Stimulated activated CD4-positive, alpha-beta T cell treated with anti-CD3 and anti-CD28 coated beads, TNF-alpha, amount 100 ng/mL, for 4 hours (primary cell): ENCODE measurements at regions not wholly inside any gene's neighbourhood (a gene's known extent, or its start where the extent isn't known, plus 50 kb on each side); places are given as distances from the start of the nearest gene placed in this dataset.
"Not testable (repeated sequence)": the region's sequence is repeated elsewhere in the genome, so short reads cannot be mapped to it uniquely, and the experiment has no call there.

Experiments
- DNase-seq, 3 experiments: peaks; one replicate each; pipeline ENCODE4 v3.0.0-alpha.2; 2020; ENCODE audit warnings: low read depth in 3 of 3

DNA sequence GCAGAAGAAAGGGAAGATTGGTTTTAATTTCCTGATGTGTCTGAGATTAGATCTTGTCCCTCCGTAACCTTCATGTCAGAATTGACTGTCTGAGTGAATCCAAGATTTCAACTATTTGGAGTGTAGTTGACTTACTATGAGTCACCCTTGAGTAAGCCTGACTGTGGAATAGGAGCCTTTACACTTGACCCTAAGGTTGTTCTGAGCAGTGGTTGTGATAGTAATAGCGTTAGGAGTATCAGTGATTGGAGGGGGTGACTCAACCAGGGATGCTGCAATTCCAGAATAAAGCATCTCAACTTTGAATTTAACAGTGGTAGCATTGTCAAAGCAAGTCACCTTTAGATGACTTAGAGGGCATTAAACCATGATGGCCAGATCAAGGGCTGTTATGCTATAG lies 979.5 kb upstream of the FAM98A start:
- no peak for DNase-seq

DNA sequence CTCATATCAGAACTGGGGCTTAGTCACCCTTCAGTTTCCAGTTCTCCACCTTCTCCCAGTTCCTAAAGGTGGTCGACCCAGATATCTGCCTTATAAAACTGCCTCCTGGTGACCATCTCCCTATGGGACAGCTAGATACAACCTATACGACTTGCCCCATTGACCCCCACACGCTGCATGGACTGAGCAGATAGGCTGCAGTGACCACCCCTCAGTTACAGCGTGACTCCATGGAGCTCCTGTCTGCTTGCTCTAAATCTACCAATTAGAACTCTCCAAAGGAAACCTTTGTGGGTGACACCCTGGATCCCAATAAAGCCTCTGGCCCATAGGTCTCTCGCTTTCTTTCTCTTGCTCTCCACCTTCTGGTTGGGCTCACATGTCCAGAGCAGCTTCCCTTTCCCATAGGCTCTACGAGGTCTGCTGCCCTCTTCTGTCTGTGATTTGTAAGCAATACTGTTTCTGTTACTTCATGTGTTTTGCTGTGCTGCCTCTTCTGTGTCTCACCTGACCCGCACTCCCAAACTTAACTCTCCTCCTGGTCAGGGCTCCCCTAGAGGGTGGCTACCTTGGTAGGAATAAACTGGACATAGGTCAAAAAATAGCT lies 971.3 kb upstream of the FAM98A start:
- no peak for DNase-seq

DNA sequence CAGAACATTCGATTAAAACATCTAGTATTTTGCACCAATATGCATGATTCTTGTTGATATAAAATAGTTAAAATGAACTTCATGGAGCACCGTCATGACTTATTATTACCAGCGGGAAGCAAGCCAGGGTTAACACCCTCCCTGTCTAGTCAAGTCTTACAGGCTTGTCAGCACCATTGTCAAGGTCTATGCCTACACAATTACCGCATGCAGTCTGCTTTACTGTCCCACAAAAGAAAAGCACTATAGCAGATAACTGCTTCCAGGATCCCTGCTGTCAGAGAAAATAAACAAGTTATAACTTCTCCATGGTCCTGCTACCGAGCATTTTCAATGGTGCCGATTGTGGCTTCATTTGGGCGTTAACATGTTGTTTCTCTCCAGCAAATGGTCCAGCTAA lies 968.0 kb upstream of the FAM98A start:
- no peak for DNase-seq

DNA sequence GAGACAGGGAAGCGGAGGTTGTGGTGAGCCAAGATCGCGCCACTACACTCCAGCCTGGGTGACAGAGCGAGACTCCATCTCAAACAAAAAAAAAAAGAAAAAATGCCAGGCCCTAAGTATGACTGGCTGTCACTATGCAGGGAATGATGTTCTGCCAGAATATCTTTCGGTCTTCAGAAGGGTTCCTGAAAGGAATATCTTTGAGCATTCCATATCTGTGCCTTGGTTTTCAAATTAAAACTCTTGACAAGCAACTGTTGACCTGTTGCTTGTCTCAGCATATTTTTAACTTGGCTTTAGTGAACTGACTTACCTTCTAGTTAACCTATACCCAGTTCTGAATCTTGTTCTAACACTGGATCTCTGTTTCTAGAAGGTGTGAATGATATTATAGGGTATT lies 953.2 kb upstream of the FAM98A start:
- DNase-seq, result no peak

DNA sequence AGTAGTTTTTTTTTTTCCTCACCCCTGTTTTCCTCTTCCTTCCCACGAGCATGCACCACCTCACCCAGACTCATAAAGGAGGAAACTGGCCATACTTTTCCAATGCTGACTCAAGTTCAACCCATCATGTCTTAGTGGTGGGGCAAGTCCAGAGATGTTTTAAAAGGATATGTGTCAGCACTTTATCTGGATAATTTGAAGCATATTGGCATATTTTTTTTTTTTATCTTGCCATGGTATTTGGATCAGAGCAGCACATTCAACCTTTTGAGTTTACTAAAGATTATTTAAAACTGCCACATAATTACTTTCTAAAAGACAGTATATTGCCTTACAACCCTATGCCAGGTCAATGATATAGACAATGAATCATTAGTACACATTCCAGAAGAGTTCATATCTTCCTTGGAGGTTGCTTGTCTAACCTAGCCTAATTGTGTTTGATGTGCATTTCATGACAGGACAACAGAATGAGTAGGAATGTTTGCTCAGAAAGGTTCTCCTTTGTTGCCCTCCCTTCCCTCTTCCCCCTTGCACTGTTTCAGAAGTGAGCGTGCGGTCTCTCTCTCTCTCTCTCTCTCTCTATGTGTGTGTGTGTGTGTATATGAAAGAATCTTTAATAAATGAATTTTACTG lies 950.7 kb upstream of the FAM98A start:
- no peak for DNase-seq

DNA sequence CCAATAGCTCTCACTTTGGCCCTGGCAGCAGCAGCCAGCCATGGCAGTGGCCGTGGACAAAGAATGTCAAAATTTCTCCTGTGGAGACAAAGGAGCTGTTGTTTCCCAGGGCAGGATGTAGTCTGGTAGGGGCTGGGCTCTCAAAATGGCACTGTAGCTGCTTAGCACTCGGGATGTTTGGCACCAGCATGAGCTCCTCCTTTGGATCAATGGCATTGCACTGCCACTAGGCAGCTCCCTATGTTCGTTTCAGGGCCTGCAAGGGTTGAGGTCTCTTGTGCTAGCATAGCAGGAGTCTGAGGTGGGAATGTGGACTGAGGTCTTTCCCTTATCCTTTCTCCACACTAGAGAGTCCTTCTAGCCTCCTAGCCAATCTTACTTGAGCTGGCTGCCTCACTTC lies 948.8 kb upstream of the FAM98A start:
- DNase-seq, result no peak

DNA sequence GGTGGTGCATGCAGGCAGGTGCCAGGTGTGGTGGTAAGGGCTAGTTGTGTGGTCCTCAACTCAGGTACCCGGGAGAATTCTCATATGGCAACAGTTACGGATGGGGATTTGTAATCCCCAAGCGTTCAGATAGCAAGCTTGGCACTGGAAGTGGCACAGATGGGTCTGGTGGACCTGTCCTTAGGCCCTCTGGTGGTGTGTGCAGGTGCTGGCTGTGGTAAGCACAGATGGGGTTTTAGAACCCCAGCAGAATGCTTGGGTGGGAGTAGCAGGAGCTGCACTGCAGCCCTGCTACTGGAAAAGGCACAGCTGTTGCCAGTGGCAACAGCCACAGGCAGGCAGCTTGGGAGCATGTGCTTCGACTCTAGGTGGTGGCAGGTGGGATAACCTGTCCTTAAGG lies 948.2 kb upstream of the FAM98A start:
- DNase-seq, result no peak

DNA sequence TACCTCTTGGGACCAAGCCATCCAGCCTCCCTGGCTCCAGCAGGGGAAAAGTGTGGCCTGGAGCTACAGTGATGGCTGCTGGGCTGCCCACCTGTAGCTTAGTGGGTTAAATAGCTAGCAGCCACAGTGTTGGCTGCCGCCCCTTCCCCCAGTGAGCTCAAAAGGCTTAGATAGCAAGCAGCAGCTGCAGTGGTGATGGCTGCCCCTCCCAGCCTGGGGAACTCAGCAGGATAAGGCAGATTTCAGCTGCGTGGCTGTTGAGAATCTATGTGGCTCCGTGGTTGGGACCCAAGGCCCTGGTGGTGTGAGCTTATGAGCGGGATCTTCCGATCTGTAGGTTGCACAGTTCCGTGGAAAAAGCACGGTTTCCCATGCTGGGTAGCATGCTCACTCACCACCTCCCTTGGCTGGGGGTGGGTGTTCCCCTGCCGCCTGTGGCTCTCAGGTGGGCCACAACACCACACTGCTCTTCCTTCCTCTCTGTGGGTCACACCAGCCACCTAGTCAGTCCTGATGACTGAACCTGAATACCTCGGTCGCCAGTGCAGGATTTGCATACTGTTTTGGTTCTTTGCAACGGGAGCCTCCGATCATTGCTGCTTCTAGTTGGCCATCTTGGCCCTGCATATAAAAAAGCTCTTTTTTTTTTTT lies 946.5 kb upstream of the FAM98A start:
- DNase-seq, result no peak

DNA sequence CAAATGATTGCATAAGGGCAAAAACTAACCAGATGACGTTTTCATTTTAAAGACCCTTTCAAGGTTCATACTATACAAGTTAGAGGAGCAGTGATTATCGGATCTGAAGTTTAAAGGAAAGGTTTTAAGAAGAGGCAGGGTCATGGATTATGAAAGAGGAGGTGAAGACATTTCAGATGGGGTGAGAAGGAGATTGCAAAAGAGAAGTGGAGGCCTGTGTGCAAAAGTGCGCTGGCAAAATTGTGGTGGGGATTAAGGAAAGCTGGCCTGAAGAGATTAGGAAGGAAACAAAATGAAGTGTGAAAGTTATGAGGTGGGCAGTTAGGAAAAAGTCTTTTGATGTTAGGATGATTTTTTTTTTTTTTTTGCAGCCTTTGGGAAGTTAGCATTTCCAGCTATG lies 935.7 kb upstream of the FAM98A start:
- DNase-seq, result no peak

DNA sequence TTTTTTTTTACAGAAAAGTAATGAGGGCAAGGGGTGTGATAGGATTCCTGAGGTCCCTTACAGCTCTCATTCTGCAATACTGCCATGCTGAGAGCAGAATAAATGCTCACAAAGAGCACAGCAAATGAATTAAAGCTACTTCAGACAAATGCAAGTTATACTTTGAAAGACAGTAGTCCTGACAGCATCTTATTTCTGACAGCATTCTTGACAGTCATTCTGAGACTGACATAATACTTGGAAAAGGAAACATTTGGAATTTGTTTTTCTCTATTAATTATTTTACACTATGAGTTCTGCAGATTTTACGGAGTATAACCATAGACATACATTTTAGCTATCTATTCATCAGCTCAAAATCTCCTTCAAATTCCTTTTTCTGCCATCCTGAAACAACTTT lies 935.2 kb upstream of the FAM98A start:
- DNase-seq, result no peak

DNA sequence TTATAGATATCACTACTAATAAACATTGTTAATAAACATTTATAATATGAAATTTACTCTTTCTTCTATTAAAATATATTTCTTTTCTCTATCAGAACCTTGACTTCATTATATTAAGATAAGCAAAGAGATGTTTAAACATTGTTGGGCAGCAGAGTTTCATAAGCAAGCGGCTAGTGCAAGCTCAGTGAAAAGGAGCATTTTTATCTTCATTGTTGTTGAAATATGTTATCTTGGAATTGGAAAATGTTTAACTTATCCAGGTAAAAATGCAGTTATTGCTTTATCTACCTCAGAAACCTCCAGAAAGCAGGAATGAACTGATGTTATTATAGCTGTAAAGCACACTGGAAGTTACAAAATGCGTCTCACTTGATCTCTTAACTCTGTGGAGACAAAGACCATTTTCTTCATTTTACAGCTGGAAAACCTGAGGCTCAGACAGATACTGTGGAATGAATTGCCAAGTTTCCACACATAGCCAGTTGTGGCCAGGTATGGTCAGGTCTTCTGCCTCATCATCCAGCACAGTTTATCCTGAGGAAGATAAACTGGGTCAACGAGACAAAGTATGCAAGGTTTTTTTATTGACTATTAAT lies 934.6 kb upstream of the FAM98A start:
- no peak for DNase-seq

DNA sequence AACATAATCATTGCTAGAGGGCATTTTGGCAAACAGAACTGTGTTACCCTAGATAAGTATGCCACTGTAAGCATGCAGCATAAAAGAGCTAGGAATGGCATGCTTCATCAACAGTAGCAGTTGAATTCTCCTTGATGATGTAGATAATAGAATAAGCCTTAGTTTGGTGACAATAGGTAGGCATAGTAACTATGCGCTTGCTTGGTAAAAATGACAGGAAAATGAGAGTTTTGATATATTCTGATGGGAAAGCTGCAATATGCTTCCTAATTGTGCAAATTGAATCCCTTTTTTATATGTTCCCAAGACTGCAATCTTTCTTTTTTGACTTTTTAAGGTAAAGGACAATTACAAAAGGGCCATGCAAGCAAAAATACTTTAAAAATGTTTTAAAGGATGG lies 930.9 kb upstream of the FAM98A start:
- no peak for DNase-seq

DNA sequence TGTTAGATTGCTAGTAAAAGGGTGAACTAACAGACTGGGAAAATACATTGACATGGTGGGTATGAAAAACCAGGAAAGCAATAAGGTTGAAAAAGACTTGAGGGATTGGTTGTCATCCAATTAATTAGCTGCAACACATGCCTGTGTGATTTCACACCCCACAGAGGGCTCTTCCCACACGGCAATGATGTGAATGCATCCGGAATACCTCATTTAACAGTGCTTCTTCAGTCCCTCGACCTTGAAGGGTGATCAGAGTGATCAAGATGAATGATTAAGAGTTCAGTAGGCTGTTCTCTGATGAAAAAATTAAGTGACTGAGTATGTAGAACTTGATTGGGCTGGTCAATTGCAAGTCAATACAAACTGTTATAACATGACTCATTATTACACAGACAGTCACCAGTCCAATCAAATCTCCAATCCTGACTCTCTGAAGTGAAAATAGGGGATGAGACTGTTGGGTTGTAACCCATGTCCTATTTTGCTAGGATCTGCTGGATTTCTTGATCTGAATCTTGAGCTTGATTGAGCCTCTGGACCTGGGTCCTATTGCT lies 924.9 kb upstream of the FAM98A start:
- DNase-seq, result no peak

DNA sequence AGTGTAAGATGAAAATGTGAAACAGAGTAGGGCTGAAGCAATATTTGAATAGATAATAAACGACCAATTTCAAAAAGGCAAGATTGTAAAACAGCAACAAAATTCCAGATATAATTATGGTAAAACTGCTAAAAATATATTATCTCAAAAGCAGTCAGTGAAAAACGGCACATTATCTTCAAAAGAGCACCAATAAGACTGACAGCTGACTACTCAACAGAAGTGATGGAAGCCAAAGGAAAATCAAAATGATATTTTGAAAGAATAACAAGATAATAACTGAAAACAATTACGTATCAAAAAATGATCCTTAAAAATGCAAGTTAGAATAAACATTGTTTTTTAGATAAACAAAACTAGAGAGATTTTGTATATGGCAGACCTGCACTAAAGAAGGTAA lies 920.6 kb upstream of the FAM98A start:
- DNase-seq, result no peak

DNA sequence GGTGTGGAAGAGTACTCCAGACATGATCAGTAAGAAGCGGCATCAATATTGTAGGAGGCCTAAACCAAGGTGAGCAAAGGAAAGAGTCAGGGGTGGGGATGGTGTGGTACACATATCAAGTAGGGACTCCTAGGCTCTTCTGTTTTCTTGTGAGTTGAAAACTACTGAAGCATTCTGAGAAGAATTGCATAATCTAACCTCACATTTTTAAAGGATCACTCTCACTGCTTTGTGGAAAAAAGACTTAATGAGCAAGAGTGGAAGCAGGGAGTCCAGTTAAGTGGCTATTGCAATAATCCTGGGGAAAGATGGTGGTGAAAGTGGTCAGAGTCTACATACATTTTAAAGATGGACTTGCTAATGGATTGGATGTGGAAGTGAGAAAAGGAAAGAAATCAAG lies 899.5 kb upstream of the FAM98A start:
- no peak for DNase-seq

DNA sequence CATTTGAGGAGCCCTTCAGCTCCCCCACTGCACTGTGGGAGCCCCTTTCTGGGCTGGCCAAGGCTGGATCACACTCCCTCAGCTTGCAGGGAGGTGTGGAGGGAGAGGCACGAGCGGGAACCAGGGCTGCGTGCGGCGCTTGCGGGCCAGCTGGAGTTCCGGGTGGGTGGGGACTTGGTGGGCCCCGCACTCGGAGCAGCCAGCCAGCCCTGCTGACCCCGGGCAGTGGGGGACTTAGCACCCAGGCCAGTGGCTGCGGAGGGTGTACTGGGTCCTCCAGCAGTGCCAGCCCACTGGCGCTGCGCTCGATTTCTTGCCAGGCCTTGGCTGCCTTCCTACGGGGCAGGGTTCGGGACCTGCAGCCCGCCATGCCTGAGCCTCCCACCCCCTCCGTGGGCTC lies 895.1 kb upstream of the FAM98A start:
- DNase-seq, result not testable (repeated sequence)

DNA sequence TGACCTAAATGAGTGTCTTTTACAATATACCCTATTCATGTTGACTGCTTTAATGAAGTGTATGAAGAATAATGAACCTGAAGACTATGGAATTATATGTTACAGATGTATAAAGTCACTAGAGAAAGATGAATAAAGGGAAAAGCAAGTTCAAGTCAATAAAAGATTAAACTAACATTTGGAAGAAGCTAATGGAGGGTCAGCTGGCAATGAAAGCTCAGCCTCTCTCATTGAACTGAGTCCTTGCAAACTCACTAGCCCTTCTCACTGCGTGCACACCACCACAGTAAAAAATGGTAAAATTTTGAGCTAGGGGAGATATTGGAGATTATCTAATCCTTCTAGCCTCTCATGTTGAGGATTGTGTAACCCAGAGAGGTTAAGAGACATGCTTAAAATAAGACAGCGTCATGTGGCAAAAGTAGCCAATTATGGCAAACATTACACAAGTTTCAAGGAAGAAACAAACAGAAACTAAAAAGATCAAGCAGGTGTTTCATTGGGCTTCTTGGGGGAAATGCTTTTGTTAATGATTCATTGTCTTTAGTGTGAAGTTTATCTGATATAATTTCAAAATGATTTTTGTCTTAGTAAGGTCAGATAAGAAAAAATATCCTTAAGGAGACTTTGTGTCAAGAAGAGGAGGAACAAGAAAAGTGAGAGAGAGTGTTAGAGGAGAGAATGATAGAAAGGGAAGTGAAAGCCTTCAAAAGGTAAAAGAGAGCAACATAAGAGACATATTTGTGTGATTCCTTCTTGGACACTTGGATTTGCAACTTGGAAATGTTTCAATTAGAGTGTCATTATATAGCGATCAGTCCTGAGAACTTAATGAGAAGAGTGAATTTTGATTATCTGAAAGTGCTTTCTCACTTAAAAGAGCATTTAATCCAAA lies 893.7 kb upstream of the FAM98A start:
- DNase-seq, result no peak

DNA sequence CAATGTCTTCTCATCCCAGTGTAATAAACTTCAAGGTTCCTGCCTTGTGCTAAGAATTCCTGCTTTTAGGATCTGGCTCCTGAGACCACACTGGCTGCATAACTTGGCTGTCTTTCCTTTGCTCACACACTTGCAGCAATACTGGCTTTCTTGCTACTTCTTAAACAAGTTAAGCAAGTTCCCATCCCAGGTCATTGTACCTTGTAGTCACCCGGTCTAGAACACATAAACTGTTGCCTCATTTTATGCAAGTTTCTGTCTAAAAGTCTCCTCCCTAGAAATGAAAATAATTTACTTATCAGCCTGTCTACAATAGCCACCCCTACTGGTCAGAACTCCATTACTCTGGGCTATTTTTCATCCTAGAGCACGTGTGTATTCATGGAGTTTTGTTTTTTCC lies 887.9 kb upstream of the FAM98A start:
- no peak for DNase-seq

DNA sequence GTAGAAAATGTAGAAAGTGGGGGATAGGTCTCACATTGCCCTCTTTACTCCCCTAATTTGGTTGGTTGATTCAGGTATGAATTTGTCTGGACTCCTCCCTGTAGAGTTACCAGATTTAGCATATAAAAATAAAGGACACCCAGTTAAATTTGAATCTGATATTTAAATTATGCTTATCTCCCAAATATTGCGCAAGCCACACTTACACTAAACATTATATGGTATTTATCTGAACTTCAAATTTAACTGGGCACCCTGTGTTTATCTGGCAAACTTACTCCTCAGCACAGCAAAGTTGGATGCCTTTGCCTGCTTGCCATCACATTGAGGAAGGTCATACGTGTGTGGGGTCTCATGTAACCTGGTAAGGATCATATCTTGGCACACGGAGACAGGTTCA lies 882.4 kb upstream of the FAM98A start:
- DNase-seq, result no peak

DNA sequence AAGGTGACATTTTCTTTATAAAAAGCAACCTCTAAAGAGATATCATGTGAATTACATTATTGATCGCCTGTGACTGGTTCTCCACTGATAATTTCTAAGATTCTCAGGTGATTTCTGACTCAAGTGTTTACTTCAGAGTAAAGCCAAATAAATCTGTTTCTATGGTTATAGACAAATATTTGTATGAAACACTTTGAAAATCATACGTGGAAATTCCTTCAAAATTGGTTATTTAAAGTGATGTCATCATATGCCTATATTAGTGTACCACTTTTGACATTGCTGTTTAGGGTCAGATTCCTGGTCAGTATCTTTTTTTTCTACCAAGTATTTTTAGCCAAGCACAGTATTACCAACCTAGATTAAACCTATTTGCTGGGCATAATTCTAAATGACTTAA lies 881.3 kb upstream of the FAM98A start:
- no peak for DNase-seq

DNA sequence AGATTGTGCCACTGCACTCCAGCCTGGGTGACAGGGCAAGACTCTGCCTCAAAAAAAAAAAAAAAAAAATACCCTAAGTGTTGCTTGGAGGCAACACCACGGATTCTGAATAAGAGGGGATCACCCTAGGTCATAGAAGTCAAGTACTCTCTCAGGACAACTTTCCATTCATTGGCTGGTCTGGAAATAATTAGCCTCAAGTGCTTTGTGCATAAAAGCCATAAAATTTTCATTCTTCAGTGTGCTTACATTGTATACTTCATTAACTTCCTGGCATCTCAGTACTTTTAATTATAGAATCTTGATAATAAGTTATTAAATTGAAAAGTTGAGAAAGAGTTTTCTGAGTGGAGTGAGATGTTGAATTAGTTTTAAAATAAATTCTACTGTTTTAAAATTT lies 876.1 kb upstream of the FAM98A start:
- no peak for DNase-seq

DNA sequence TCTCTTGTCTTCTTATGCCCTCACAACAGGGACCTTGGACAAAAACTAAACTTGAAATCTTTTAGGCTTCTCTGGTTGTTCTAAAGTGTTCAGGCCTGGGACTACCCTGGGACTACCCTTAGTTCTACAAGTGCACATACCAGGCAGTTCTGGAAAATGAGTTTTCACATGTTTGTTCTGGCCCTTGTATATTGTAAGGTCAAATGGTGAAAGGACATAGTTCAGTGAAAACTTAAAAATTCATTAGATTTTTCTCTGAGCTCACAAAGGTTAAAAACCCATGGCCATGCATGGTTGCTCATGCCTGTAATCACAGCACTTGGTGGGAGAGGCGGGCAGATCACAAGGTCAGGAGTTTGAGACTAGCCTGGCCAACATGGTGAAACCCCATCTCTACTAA lies 875.5 kb upstream of the FAM98A start:
- no peak for DNase-seq
